GM12892 (cell line): ENCODE measurements at regions not wholly inside any gene's neighbourhood (a gene's known extent, or its start where the extent isn't known, plus 50 kb on each side); places are given as distances from the start of the nearest gene placed in this dataset.

Source experiments
- DNase-seq: peaks from one replicate; pipeline ENCODE4 v3.0.0; 2011; ENCODE audit not compliant: insufficient read length
- FAIRE-seq: peaks from 2 replicates; lab custom pipeline; 2011; peaks lifted over from hg19 to GRCh38; lab: Jason Lieb, UNC
- POLR2A ChIP-seq: IDR thresholded peaks from 2 replicates; pipeline ENCODE4 v1.6.1; 2011; ENCODE audit warnings: low read depth, low read length, control low read depth
- POLR2AphosphoS5 ChIP-seq: IDR thresholded peaks from 2 replicates; pipeline ENCODE4 v1.6.1; 2011; ENCODE audit warnings: low read depth, low read length, control low read depth
- TAF1 ChIP-seq: IDR thresholded peaks from 2 replicates; pipeline ENCODE4 v1.6.1; 2011; ENCODE audit warnings: low read depth, mild to moderate bottlenecking, control low read depth, low read length, borderline replicate concordance

DNA sequence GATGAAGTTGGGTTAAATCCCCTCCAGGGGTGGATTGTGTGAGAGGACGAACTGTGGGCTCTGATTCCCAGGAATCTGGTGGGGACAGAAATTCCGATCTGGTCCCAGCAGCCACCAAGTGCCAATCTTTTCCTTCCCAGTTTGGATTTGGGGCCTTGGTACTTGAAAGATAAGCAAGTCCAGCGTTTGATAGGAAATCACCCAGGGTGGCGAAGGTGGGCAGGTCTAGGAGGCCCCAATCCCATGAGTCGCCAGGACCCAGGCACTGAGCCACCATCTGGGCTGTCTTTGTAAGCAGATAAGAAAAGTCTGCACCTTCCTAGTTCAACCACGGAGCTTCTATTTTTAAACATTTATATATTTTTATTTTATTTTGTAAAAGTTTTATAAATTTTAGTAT is 122.6 kb upstream of the LSM8 start:
- TF ChIP-seq POLR2A: no peak
- no peak for TF ChIP-seq POLR2AphosphoS5
- no peak for TF ChIP-seq TAF1
- no peak for FAIRE-seq

DNA sequence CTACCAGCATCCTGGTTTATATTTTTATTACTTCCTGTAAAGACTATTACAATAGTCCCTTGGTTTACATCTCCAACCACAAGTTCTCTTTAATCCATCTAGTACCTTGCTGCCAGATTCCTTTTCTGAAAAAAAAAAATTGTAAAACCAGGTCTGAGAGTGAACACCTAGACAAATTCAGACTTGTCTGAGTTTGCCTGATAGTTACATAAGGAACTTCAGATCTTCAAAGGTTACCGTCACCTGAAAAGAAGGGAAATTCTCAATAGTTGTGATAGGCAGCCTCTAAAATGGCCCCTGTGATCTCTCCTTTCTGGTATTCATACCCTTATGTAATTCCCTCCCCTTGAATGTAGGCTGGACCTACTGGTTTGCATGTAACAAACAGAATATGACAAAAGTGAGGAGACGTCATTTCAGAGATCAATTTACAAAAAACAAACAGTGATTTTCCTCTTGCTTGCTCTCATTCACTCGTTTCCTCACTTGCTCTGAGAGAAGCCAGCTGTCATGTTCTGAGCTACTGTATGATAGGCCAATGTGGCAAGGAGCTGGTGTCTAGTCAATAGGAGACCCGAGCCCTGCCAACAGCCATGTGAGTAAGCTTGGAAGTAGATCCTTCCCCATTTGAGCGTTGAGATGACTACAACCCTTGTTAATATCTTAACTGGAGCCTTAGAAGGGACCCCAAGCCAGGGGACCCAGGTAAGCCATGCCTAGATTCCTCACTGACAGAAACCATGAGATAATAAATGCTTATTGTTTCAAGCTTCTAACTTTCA is 110.9 kb upstream of the LSM8 start:
- TF ChIP-seq POLR2A (no peak), TAF1 (no peak), POLR2AphosphoS5 (no peak)
- FAIRE-seq (no peak), DNase-seq (no peak)

More for the DNA sequence above, 122.6 kb upstream of the LSM8 start:
- DNase-seq: no peak

DNA sequence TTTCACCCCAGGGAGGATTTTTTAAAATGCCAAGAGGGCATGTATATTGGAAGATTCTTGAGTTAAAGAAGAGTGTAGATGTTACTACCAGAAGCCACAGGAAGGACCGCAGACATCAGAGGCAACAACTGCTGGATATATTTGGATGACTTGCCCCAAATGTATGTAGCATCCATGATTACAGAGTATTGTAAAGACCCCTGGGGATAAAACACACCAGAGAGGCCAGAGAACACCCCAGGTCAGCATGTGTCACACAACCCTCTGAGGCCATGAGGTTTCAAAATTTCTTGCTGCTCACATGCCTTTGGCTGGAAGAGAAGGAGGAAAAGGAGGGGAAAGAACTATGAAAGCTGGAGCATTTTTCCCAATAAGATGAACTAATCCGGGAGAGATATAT is 108.0 kb upstream of the LSM8 start:
- no peak for TF ChIP-seq POLR2A
- TF ChIP-seq POLR2AphosphoS5: no peak
- TF ChIP-seq TAF1: no peak

DNA sequence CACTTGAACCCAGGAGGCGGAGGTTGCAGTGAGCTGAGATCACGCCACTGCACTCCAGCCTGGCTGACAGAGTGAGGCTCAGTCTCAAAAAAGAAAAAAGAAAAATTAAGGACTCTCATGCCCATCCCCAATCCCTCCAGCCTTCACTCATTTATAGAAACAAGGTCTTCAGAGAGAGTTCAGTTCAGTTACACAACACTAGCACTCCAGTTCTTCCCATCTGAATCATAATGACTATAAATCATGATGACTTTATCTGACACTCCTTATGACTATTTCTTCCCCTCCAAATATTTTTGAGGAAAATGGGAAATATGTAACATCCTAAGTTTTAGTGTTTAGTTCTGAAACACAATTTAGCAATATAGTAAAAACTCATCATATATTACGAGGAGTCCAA is 107.4 kb upstream of the LSM8 start:
- FAIRE-seq (no peak), DNase-seq (no peak)
- no peak for TF ChIP-seq POLR2AphosphoS5
- no peak for TF ChIP-seq TAF1
- no peak for TF ChIP-seq POLR2A

More for the DNA sequence above, 108.0 kb upstream of the LSM8 start:
- DNase-seq (no peak), FAIRE-seq (no peak)

DNA sequence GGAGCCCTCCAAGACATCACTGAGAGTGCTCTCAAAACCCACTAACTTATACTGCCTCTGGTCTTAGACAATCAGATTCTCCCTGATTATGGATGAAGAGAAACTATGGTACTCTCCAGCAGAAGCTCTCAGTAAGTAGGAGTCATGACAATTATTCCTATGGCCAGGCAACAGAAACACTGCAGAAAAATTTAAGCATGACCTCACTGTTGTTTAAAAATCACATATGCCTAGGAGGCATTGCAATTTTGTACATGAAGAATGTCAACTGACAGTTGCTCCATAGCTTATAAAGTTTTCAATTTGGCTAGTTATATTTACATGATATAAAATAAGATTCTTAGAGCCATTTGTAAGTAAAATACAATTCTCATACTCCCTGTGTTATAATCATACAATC is 105.9 kb upstream of the LSM8 start:
- no peak for FAIRE-seq
- DNase-seq: no peak
- TF ChIP-seq TAF1 (no peak), POLR2A (no peak), POLR2AphosphoS5 (no peak)

DNA sequence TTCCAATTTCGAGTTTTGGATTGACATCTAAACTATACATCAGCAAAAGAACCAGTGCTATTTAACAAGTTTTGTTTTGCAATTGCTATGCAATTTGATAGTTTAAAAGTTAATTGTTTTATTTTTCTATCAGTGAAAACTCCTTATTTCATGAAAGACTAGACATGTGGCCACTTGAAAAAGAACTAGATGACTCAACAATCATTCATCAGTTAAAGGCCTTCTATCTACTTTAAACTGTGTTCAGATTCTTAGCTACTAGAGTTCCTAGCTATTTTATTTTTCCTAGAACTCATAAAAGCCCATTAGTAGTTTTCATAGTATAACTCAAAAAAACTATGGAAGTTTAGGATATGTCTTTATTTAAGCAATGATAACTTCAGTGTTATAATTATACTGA is 104.6 kb upstream of the LSM8 start:
- FAIRE-seq: no peak
- TF ChIP-seq TAF1 (no peak), POLR2A (no peak), POLR2AphosphoS5 (no peak)
- DNase-seq: no peak

DNA sequence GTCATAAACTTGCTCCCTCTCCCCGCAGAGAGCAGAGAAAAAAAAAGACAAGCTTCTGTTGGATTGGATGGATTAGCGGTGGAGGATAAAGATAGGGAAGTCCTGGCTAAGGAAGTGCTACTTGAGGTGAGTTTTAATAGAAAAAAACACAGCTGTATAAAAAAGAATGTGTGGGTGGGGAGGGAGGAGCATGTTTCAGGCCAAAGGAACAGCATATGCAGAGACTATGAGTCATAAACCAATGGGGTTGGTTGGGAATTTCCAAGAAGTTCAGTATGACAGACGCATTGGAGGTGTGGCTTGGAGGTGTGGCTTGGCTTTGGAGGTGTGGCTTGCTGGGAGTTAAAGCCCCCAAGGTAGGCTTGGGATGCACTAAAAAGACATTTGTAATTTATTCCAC is 103.0 kb upstream of the LSM8 start:
- no peak for DNase-seq
- FAIRE-seq: peak; percentile 14
- TF ChIP-seq POLR2AphosphoS5 (no peak), TAF1 (no peak), POLR2A (no peak)

DNA sequence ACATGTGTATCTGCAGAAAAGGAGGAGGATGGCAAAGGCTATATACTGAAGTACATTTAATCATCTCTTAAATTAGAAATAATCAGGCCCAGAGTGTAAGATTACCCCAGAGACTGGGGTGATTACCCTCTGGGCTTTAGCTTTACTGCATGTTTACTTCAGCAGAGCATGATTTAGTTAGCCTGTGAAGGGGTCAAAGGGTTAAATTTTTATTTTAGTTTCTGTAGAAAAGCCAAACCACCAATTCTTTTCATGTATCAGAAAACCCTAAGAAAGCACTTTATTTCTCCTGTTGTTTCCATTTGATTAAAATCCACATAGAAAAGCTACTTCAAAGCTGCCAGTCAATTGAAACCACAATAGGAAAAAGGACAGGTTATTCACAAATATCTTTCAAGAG is 101.5 kb upstream of the LSM8 start:
- DNase-seq (no peak), FAIRE-seq (no peak)
- TF ChIP-seq POLR2AphosphoS5 (no peak), POLR2A (no peak), TAF1 (no peak)

DNA sequence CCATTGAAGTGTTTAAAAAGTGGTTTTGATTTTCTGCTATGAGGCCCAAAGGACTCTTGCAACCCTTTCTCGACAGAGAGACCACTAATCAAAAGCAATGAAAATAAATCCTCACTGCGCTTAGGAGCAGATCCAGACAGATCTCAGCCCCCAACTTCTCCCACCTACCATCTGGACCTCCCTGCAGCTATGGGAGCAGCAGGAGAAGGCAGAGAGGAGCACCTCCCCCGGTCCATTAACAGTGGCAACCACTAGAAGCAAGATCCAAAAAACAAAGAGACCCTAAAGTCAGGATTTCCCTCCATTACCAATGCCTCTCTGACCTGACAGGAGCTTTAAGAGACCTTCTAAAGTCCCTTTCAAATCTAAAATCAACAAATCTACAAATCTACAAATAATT is 99.0 kb upstream of the LSM8 start:
- TF ChIP-seq POLR2AphosphoS5 (no peak), POLR2A (no peak), TAF1 (no peak)
- FAIRE-seq (no peak), DNase-seq (no peak)

DNA sequence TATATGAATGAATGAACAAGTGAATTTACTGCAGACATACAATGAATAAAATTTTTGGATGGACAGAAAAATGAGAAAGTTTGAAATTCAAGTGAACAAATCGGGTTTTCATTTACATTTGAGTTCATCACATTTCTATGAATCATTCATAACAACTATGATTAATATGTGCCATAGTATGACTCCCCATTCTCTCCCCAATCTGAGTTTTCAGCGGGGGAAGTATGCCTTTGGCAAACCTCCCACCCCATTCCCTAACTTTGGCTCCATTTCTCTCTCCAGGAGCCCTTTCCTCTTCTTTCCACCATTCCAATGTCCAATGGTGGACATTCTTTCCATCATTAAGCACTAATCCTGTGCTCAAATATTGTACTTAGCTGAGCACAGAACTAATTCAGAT is 96.8 kb upstream of the LSM8 start:
- FAIRE-seq (no peak), DNase-seq (no peak)
- TF ChIP-seq POLR2AphosphoS5: no peak
- no peak for TF ChIP-seq POLR2A
- no peak for TF ChIP-seq TAF1

DNA sequence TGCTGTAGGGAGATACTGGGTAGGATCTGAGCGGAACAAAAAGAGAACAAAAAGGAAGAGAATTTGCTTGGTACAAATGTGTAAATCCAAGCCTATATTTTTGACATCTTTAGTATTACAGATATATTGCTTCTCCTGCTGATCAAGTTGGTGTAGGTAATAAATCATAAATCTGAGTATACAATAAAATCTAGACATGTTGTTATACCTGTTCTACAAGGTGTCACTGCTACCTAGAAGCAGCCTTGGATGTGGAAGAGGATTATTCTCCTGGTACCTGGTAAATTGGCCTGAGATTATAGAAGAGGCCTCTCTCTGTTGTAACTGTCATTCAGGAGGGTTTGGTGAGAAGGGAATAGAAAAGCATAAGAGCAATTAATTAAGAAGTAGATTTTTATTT is 89.9 kb upstream of the LSM8 start:
- FAIRE-seq (no peak), DNase-seq (no peak)

DNA sequence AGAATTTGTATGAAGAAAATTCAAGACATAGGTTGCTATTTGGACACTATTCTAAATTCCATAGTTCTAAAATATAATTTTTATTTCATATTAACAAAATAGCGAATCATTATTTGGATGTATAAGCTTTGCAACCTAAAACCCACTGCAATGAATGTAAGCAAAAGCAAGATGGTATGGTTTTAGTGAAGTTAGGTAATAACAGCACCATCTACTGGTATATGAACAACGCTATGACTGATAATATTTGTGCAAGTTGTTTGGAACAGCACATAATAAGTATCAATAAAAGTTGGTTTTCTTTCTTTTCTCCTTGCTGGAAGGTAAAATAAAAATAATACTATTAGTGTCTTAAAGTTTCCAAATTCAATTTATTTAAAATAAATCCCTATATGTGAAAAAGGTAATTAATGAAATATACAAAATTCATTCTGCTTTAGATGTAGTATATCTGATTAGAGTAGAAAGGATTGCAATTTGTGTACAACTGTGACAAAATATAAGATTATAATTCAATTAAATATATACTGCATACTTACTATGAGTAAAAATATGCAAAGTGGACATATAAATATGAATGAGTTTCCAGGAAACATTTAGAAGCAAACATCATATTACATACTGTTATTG is 79.0 kb upstream of the LSM8 start:
- FAIRE-seq: peak; percentile 46
- TF ChIP-seq POLR2A (no peak), TAF1 (no peak), POLR2AphosphoS5 (no peak)
- no peak for DNase-seq

More for the DNA sequence above, 89.9 kb upstream of the LSM8 start:
- TF ChIP-seq POLR2A (no peak), POLR2AphosphoS5 (no peak), TAF1 (no peak)
